ENCODE measurements at regions not wholly inside any gene's neighbourhood (a gene's known extent, or its start where the extent isn't known, plus 50 kb on each side); places are given as distances from the start of the nearest gene placed in this dataset.

DNA sequence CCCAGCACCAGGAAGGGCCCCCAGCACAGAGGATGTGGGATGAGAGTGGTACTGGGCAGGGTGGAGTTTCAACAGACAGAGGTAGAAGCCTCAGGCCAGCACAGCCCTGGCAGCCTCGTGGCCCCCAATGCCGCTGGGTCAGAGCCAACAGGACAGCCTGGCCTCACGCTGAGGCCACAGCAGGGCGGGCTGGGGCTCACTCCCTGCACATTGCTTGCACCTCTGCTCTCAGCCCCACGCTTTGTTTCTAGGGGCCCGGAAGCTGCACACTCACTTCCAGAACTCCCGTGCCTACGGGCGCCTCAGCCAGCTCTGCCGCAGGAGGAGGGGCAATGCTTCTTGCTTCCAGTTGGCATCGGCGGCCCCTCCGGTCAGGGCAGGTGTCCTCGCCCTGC, 72.9 kb downstream of the SIK1 start:
- Mint-ChIP-seq H3K27ac (no peak overlapping the region), H3K27me3 (ENCODE audit: low read depth in 3 of 3) (peaks cover 0 to 2% (median 1%) of the 10 kb centered on the region in 3 donors), H3K36me3 (no peaks in the 10 kb centered on the region), H3K4me3 (no peak overlapping the region), H3K4me1 (no peaks in the 10 kb centered on the region), H3K9me3 (no peaks in the 10 kb centered on the region)
- DNase-seq, result no peak

DNA sequence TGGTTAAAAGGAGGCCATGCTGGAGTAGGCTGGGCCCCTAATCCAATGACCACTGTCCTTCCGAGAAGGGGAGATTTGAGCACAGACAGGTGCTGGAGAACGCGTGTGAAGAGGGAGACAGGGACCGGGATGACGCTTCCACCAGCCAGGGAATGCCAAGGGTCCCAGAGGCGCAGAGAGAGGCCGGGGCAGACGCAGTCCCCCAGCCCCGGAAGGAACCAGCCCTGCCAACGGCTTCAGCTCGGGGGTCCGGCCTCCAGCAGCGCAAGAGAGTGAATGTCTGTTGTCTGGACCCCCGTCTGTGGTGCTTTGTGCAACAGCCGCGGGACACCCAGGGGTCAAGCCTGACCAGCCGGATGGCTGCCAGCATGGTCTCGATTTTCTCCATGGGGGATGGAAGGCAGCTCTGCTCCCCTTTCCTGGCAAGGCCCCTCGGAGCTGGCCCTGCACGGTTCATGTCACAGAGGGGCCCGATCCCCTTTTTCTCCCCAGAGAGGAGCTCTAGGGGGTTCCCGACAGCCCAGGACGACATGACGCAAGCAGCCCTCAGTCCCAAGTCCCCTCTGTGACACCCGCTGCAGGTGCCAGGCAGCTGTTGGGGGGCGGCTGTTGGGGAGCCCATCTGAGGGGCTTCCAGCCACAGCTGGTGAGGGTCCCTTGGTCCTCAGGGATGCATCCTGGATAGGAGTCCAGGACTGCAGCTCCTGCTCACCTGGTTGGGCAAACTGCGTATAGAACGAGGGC, 73.5 kb downstream of the SIK1 start:
- Mint-ChIP-seq H3K4me1 (no peaks in the 10 kb centered on the region), H3K9me3 (no peaks in the 10 kb centered on the region), H3K4me3 (no peak overlapping the region), H3K27ac (peak overlapping the region in 1 of 6 donors; percentile 56), H3K36me3 (no peaks in the 10 kb centered on the region), H3K27me3 (ENCODE audit: low read depth in 3 of 3) (peaks cover 0 to 2% (median 1%) of the 10 kb centered on the region in 3 donors)
- no peak for DNase-seq

DNA sequence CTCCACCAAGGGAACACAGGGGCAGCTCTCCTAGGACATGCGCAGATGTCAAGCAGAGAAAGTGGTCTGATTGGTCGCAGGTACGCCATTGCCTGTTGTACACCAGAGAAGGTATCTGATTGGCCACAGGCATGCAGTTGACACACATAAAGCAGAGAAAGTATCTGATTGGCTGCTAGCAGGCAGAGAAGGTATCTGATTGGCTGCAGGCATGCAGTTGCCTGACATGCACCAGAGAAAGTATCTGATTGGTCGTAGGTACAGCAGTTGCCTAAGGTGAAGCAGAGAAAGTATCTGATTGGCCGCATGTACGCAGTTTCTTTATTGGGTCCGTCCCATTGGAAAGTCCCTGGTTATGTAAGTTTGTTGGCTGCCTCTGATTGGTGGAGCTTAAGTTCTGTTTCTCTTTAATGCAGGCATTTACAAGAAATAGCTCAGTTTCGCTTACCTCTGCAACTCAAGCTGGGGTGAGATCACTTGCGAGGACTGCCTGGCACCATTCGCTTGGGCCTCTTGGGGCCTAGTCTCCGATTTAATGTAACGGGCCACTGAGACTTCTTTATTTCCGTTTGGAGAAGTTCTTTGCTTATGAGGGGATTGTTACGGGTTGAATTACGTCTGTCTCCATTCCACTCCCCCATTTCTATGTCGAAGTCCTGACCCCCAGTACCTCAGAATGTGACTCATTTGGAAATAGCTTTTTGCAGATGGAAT, 74.2 kb downstream of the SIK1 start:
- no peak overlapping the region for H3K4me3 Mint-ChIP-seq
- H3K27me3 Mint-ChIP-seq (ENCODE audit: low read depth in 3 of 3), result peaks cover 0 to 2% (median 1%) of the 10 kb centered on the region in 3 donors
- no peaks in the 10 kb centered on the region for H3K9me3 Mint-ChIP-seq
- no peaks in the 10 kb centered on the region for H3K4me1 Mint-ChIP-seq
- DNase-seq, result no peak
- peak overlapping the region in 3 of 6 donors; percentile 2 to 56 (median 40) for H3K27ac Mint-ChIP-seq
- H3K36me3 Mint-ChIP-seq, result no peaks in the 10 kb centered on the region

DNA sequence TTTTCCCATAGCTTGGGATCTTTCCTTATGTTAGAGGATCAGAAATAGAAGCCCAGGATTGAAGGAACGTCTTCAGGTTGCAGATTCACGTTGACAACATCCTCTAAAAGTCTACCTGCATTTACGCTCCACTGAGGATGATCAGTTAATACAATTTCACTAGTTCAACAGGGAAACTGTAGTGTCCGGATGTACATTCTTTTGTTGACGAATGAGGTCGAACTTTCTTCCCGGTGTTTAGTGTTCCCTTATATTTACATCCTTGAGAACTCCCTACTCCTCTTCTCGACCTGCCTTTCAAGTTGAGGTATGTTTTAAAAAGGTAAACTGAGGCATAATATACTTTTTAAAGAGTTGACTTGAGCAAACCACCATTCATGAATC, 74.8 kb downstream of the SIK1 start:
- Mint-ChIP-seq H3K9me3 (no peaks in the 10 kb centered on the region), H3K4me3 (no peak overlapping the region), H3K4me1 (no peaks in the 10 kb centered on the region), H3K27me3 (ENCODE audit: low read depth in 3 of 3) (peaks cover 0 to 2% (median 1%) of the 10 kb centered on the region in 3 donors), H3K27ac (peak overlapping the region in 3 of 6 donors; percentile 41 to 56 (median 41)), H3K36me3 (no peaks in the 10 kb centered on the region)
- no peak for DNase-seq

DNA sequence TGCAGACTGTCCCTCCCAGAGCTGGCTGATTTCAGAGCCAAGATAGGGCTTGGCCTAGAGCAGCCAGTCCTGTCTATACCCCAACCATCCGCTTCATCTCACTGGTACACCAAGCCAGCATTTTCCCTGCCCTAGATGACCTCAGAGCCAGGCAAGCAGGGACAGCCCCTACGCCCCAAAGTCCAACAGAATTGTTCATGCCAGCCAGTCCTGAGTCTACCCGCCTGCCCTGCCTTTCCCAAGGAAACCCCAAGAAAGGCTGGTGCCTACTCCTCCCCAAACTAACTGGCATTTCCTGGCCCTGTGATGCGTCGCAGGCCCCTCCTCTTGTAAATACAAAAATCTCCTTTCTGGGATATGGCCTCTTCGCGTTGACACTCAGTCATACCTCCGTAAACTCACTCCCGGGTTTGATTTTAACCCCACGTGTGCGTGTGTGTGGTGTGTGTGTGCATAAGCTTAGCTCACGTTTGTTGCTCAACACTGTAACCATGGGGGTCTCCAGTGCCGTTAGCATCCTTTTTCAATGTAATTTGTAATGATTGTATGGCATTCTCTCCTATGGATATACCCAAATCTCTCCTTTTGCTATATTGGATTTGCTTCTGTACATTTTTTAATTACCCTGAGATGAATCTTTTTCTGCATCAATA, 75.3 kb downstream of the SIK1 start:
- Mint-ChIP-seq H3K36me3 (no peaks in the 10 kb centered on the region), H3K4me3 (no peak overlapping the region), H3K9me3 (no peaks in the 10 kb centered on the region), H3K27me3 (ENCODE audit: low read depth in 3 of 3) (peaks cover 0 to 2% (median 1%) of the 10 kb centered on the region in 3 donors), H3K27ac (peak overlapping the region in 3 of 6 donors; percentile 25 to 56 (median 41)), H3K4me1 (no peaks in the 10 kb centered on the region)
- no peak for DNase-seq

DNA sequence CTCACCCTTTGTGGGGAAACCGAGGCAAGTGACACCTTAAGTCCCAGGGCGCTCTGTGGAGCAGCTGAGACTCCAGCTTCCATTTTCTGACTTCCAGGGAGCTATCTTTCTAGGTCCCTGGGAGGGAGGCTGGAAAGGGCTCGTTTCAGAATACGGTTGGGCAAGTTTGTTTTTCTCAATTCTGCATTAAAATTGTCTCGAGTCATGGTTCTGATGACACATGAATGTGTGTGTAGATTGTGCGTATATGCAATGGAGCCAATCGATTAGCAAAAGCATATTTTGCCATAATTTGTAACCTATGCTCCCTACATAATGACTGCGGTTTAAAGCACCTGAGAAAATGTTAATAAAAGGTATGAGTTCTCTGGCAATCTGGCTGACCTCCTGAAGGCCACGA, 77.3 kb downstream of the SIK1 start:
- H3K27me3 Mint-ChIP-seq (ENCODE audit: low read depth in 3 of 3), result peaks cover 0 to 2% (median 1%) of the 10 kb centered on the region in 3 donors
- H3K27ac Mint-ChIP-seq, result no peak overlapping the region
- H3K9me3 Mint-ChIP-seq, result no peaks in the 10 kb centered on the region
- H3K36me3 Mint-ChIP-seq, result no peaks in the 10 kb centered on the region
- no peak for DNase-seq
- no peak overlapping the region for H3K4me3 Mint-ChIP-seq
- H3K4me1 Mint-ChIP-seq, result no peaks in the 10 kb centered on the region

DNA sequence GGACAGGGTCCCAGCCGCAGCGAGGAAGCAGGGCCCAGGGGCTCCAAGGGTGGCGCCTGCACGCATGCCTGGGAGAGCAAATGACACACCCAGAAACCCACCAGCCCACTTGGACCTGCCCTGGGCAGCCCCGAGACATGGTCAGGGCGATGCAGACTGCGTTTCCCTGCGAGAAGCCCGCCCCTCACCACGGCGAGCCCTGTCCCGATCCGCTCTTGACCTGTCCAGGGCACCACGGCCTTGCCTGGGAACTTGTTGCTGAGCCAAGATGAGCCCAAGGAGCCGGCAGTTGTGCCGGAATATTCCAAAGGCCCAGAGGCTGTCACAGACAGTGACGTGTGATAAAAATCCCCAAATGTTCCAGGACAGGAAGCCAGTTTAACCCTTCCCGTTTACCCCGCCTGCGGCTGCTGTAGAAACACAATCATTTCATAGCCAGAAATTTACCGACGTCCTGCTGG, 78.1 kb downstream of the SIK1 start:
- peaks cover 0 to 2% (median 1%) of the 10 kb centered on the region in 3 donors for H3K27me3 Mint-ChIP-seq (ENCODE audit: low read depth in 3 of 3)
- no peaks in the 10 kb centered on the region for H3K9me3 Mint-ChIP-seq
- no peaks in the 10 kb centered on the region for H3K4me1 Mint-ChIP-seq
- no peak overlapping the region for H3K27ac Mint-ChIP-seq
- no peak overlapping the region for H3K4me3 Mint-ChIP-seq
- DNase-seq, result no peak
- no peaks in the 10 kb centered on the region for H3K36me3 Mint-ChIP-seq

DNA sequence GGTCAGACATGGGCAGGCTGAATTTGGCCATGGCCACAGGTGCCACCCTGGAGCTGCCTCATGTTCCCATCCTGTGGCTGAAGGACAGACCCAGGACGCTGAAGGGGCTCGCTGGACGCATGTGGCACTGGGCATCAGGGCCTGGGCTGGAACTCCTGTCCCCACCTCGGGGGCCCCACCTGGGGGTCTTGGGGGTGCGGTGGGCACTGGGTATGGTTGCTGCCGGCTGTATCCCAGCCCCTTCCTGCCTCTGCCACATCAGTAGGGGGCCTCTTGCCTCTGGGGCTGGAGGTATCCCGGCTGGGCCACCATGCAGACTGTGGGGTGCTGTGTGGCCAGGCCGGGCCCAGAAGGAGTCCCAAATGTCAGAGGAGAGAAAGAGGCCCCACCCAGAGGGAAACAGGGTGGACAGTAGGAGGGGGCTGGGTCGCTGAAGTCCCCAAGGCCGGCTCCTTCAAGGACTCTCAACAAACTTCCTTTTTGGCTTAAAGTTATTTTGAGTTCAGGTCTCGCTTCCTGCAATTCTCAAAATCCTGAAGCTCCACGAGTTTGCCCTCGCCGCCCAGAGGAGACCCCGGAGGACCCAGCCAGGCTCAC, 78.7 kb downstream of the SIK1 start:
- Mint-ChIP-seq H3K36me3 (no peaks in the 10 kb centered on the region), H3K4me1 (no peaks in the 10 kb centered on the region), H3K27me3 (ENCODE audit: low read depth in 3 of 3) (peaks cover 0 to 1% (median 1%) of the 10 kb centered on the region in 3 donors), H3K4me3 (no peak overlapping the region), H3K27ac (no peak overlapping the region), H3K9me3 (no peaks in the 10 kb centered on the region)
- DNase-seq, result no peak

DNA sequence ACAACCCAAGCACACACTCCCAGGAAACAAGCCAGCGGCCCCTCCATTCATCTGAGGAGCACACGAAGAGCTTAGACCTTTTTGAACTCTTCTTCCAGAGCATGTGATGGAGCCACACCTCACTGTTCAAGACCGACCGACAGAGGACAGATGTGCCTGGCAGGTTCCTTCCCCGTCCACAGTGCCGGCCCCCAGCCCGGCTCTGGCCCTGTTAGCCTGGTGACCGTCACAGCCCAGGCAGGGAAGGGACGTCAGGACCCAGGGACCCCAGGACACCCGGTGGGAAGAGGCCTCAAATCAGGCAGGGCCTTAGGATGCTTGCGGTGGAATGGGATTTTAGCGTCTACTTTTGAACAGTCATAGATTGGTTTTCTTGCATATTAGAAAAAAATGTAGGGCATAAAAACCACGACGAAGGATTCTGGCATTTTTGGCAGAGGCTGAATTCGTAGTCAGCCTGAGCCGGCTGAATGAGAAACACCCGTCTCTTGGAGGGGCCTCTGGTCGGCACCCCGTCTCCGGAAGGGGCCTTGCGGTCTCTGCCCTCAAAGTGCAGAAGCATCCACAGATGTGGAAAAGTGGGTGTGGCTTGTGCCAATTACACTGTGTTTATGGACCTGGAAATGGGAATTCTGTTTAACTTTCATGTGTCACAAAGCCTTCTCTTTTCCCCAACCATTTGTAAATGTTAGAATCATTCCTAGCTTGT, 79.3 kb downstream of the SIK1 start:
- Mint-ChIP-seq H3K4me3 (no peak overlapping the region), H3K4me1 (no peaks in the 10 kb centered on the region)
- no peak for DNase-seq

DNA sequence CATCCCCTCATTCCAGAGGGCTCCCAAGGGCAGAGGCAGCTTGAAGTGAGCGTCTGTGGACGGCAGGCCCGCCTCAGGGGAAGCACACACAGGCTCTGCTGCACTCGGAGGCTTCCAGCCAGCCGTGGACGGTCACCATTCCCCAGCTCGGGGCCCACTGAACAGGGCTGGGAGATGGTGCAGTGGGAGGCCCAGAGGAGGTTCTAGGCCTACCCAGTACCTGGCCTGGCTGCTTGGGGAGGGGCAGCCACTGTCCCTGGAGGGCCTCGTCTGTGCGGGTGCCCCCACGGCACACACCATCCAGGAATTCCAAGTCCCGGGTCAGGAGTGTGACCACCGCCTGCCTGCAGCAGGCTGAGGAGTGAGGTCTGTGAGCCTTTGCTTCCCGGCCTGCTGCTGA, 80.4 kb downstream of the SIK1 start:
- Mint-ChIP-seq H3K9me3 (no peaks in the 10 kb centered on the region), H3K4me3 (no peak overlapping the region), H3K36me3 (no peaks in the 10 kb centered on the region), H3K27ac (no peak overlapping the region), H3K27me3 (ENCODE audit: low read depth in 3 of 3) (no peaks in the 10 kb centered on the region), H3K4me1 (no peaks in the 10 kb centered on the region)
- DNase-seq, result no peak

More for the DNA sequence above, 79.3 kb downstream of the SIK1 start:
- Mint-ChIP-seq H3K9me3 (no peaks in the 10 kb centered on the region), H3K27ac (peak overlapping the region in 1 of 6 donors; percentile 34), H3K36me3 (no peaks in the 10 kb centered on the region), H3K27me3 (ENCODE audit: low read depth in 3 of 3) (peaks cover 0 to 1% (median 0%) of the 10 kb centered on the region in 3 donors)

DNA sequence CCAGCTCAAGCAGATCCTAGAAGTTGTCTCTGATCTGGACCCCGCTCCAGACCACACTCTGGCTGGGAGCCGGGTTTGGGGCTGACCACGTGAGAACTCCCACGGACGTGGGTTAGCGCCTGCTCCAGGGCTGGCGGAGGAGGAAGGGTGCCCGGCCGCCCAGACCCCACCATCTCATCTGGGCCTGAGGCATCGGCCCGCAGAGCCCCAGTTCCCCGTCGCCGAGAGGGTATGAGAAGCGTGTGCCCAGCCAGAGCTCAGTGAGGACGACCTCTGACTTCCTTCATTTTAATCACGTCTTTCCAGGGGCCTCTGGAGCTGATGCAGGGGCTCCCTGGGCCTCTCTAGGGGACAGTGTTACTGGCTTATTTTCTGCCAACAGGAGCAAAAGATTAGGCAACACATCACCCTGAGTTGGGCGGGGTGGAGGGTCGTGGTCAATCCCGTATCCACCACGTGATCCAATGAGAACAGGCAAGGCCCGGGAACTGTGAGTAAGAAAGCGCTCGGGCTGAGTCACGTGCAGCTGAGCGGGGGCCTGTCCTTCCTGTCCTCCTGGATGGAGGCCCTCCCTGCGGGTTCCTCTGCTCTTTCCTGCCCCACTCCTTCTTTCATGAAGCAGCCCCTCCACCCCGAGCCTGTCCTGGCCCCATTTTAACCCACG, 81.1 kb downstream of the SIK1 start:
- Mint-ChIP-seq H3K36me3 (no peaks in the 10 kb centered on the region), H3K27me3 (ENCODE audit: low read depth in 3 of 3) (no peaks in the 10 kb centered on the region), H3K4me1 (no peaks in the 10 kb centered on the region), H3K4me3 (no peak overlapping the region), H3K27ac (no peak overlapping the region), H3K9me3 (no peaks in the 10 kb centered on the region)
- no peak for DNase-seq

DNA sequence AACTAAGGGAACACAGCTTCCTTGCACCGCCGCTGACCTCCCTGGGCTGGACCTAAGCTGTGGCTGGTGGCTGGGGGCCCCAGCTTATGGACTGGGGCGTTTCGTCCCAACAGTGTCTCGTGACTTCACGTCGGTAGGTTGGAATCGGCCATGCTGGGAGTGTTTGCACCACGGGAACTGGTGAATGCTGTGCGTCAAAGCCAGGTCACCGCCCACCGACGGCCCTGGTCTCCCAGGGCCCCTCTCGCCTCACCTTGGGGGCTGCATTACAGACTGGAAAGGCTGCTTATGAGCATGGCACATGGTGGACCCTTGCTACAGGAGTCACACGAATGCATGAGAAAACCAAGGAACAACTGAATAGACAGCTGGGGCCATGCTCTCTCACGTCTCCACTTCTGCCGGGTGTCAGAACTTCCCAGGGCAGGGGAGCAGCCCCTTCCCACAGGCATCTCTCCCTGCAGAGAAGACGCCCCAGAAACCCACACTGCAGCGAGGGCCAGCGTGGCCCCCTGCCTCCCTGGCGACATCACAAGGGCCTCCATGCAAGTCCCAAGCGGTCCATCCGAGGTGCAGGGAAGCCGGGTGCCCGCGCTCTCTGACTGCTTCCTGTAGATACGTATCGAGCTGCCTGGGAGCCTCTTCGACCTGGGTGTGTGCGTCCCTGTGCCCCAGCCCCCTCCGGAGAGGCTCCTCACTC, 81.7 kb downstream of the SIK1 start:
- no peak overlapping the region for H3K27ac Mint-ChIP-seq
- H3K36me3 Mint-ChIP-seq, result no peaks in the 10 kb centered on the region

More for the DNA sequence above, 81.7 kb downstream of the SIK1 start:
- H3K27me3 Mint-ChIP-seq (ENCODE audit: low read depth in 3 of 3), result no peaks in the 10 kb centered on the region
- no peak overlapping the region for H3K4me3 Mint-ChIP-seq
- H3K4me1 Mint-ChIP-seq, result no peaks in the 10 kb centered on the region
- no peaks in the 10 kb centered on the region for H3K9me3 Mint-ChIP-seq
- DNase-seq, result no peak
